ENCODE measurements at regions not wholly inside any gene's neighbourhood (a gene's known extent, or its start where the extent isn't known, plus 50 kb on each side); places are given as distances from the start of the nearest gene placed in this dataset.

GRCh38 chr15:56820333-56820732 lies 87.0 kb upstream of the ZNF280D start:
- TF ChIP-seq CTCF (IDR thresholded peaks at IDR 0.05) (no peak), POLR2A (IDR thresholded peaks at IDR 0.05) (no peak)
